ENCODE measurements at regions not wholly inside any gene's neighbourhood (a gene's known extent, or its start where the extent isn't known, plus 50 kb on each side); places are given as distances from the start of the nearest gene placed in this dataset.

DNA sequence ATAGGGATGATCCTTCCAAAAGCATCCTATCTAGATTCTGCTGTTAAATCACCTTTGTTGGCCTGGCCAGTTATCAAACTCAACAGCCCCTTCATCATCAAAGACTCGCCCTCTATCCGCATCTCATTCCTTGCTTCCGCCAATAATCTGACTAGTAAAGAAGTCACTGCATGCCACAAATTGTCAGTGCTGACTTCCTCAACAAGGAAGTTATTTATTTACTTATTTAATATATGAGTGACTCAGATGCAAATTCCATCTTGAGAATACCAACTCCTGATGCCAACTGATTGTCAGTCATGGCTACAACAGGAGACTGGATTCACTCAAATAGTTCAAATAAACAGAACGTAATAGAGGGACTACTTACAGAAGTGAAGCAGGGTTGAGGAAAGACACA is 283.8 kb downstream of the TRIML1 start:
- Histone ChIP-seq H3K9me2 (replicated peaks; ENCODE audit: low read length) (no peaks in the 10 kb centered on the region), H3K4me2 (ENCODE audit: low read length) (peak overlapping the region; percentile 28; the same call in 1 of the 2 replicates), H3K27me3 (ENCODE audit: low read length) (no peaks in the 10 kb centered on the region), H3K79me2 (ENCODE audit: low read length) (no peaks in the 10 kb centered on the region), H3K36me3 (ENCODE audit: low read depth, low read length) (no peaks in the 10 kb centered on the region), H3K9me3 (ENCODE audit: low read length) (no peaks in the 10 kb centered on the region), H2AFZ (ENCODE audit: low read length) (no peak overlapping the region), H3K4me3 (ENCODE audit: low read length) (no peak overlapping the region), H3F3A (ENCODE audit: low read length, unreplicated experiment) (no peaks in the 10 kb centered on the region), H3K4me1 (ENCODE audit: insufficient read depth, low read length) (peaks cover 6% of the 10 kb centered on the region; the same call in 1 of the 2 replicates), H3K27ac (ENCODE audit: low read length) (peak overlapping the region; percentile 23; the same call in 1 of the 2 replicates), H4K20me1 (ENCODE audit: low read length) (no peaks in the 10 kb centered on the region), H3K9ac (ENCODE audit: low read length) (no peak overlapping the region)
- DNase-seq (peak; percentile 56), ATAC-seq (no peak)
- intact Hi-C loops (cut with micrococcal nuclease), result no loop called here
- BruUV-seq (replicated peaks), result no TSS peak
- POLR2A ChIA-PET (ENCODE audit: unreplicated experiment), result interaction anchor here (0.7 kb wide), 1 partner anchor 501 kb away, joined by 3 read pairs; no protein-coding TSS in a partner anchor
- TF ChIP-seq EZH2 (IDR thresholded peaks at IDR 0.05; ENCODE audit: low read length, unreplicated experiment), result no peak
- TF ChIP-seq, protein P1, sequence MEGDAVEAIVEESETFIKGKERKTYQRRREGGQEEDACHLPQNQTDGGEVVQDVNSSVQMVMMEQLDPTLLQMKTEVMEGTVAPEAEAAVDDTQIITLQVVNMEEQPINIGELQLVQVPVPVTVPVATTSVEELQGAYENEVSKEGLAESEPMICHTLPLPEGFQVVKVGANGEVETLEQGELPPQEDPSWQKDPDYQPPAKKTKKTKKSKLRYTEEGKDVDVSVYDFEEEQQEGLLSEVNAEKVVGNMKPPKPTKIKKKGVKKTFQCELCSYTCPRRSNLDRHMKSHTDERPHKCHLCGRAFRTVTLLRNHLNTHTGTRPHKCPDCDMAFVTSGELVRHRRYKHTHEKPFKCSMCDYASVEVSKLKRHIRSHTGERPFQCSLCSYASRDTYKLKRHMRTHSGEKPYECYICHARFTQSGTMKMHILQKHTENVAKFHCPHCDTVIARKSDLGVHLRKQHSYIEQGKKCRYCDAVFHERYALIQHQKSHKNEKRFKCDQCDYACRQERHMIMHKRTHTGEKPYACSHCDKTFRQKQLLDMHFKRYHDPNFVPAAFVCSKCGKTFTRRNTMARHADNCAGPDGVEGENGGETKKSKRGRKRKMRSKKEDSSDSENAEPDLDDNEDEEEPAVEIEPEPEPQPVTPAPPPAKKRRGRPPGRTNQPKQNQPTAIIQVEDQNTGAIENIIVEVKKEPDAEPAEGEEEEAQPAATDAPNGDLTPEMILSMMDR (conservative IDR thresholded peaks at IDR 0.05; ENCODE audit: low read depth, low read length), result no peak
- no peak for TF ChIP-seq EZH2phosphoT487 (IDR thresholded peaks at IDR 0.05; ENCODE audit: borderline replicate concordance, low read length)
- CTCF ChIA-PET, result no interaction called here

- ATAC-seq, result no peak
- no peak overlapping the region for H3K4me2 ChIP-seq (ENCODE audit: low read length)
- no peaks in the 10 kb centered on the region for H3K9me3 ChIP-seq (ENCODE audit: low read length)
- intact Hi-C loops (cut with micrococcal nuclease), result no loop called here
- H3K79me2 ChIP-seq (ENCODE audit: low read length), result no peaks in the 10 kb centered on the region
- POLR2A ChIA-PET (ENCODE audit: unreplicated experiment), result no interaction called here
- H3K27ac ChIP-seq (ENCODE audit: low read length), result no peak overlapping the region
- BruUV-seq (replicated peaks), result no TSS peak
- peak; percentile 31 for DNase-seq
- no peak overlapping the region for H2AFZ ChIP-seq (ENCODE audit: low read length)
- no peak overlapping the region for H3K9ac ChIP-seq (ENCODE audit: low read length)
- CTCF ChIA-PET, result no interaction called here
- H4K20me1 ChIP-seq (ENCODE audit: low read length), result no peaks in the 10 kb centered on the region
- TF ChIP-seq EZH2phosphoT487 (IDR thresholded peaks at IDR 0.05; ENCODE audit: borderline replicate concordance, low read length) (no peak), EZH2 (IDR thresholded peaks at IDR 0.05; ENCODE audit: low read length, unreplicated experiment) (no peak)
- TF ChIP-seq, protein P1 (conservative IDR thresholded peaks at IDR 0.05; ENCODE audit: low read depth, low read length), result no peak
- H3F3A ChIP-seq (ENCODE audit: low read length, unreplicated experiment), result no peaks in the 10 kb centered on the region
- H3K4me1 ChIP-seq (ENCODE audit: insufficient read depth, low read length), result 0 out of 2 replicates have a peak, but pooled peaks cover 3% of the 10 kb centered on the region
- no peaks in the 10 kb centered on the region for H3K9me2 ChIP-seq (replicated peaks; ENCODE audit: low read length)
- H3K36me3 ChIP-seq (ENCODE audit: low read depth, low read length), result no peaks in the 10 kb centered on the region
- no peaks in the 10 kb centered on the region for H3K27me3 ChIP-seq (ENCODE audit: low read length)
- no peak overlapping the region for H3K4me3 ChIP-seq (ENCODE audit: low read length)
Measured at GRCh38 chr4:188428935-188429334, 289.7 kb downstream of the TRIML1 start.

DNA sequence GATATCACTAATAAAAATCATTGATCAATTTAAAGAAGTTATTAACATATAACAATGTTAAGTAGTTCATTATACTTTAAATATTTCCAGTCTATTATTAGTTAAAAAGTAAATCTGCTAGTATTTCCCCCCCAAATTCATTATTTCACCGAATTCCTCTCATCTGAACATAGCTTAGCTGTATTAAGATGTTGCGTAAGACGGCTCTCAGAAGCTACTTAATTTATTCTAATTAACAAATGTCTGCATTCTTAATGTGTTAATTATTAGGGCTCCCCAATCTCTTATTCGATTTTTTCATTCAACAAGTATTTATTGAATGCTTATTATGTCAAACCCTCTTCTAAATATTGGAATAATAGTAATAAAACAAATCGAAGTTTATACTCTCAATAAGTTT is 290.7 kb downstream of the TRIML1 start:
- Histone ChIP-seq H3K27me3 (ENCODE audit: low read length) (no peaks in the 10 kb centered on the region), H3K27ac (ENCODE audit: low read length) (no peak overlapping the region), H3K79me2 (ENCODE audit: low read length) (no peaks in the 10 kb centered on the region), H4K20me1 (ENCODE audit: low read length) (no peaks in the 10 kb centered on the region), H3K36me3 (ENCODE audit: low read depth, low read length) (no peaks in the 10 kb centered on the region), H3K9me2 (replicated peaks; ENCODE audit: low read length) (no peaks in the 10 kb centered on the region), H3K4me1 (ENCODE audit: insufficient read depth, low read length) (0 out of 2 replicates have a peak, but pooled peaks cover 3% of the 10 kb centered on the region), H2AFZ (ENCODE audit: low read length) (no peak overlapping the region), H3F3A (ENCODE audit: low read length, unreplicated experiment) (no peaks in the 10 kb centered on the region), H3K4me3 (ENCODE audit: low read length) (no peak overlapping the region), H3K9me3 (ENCODE audit: low read length) (no peaks in the 10 kb centered on the region), H3K4me2 (ENCODE audit: low read length) (no peak overlapping the region), H3K9ac (ENCODE audit: low read length) (no peak overlapping the region)
- ATAC-seq, result no peak
- intact Hi-C loops (cut with micrococcal nuclease), result no loop called here
- no peak for DNase-seq
- POLR2A ChIA-PET (ENCODE audit: unreplicated experiment), result no interaction called here
- no TSS peak for BruUV-seq (replicated peaks)
- CTCF ChIA-PET, result no interaction called here
- TF ChIP-seq EZH2 (IDR thresholded peaks at IDR 0.05; ENCODE audit: low read length, unreplicated experiment) (no peak), EZH2phosphoT487 (IDR thresholded peaks at IDR 0.05; ENCODE audit: borderline replicate concordance, low read length) (no peak)
- TF ChIP-seq, protein P1 (conservative IDR thresholded peaks at IDR 0.05; ENCODE audit: low read depth, low read length), result no peak

All from PC-3 (cell line).